Epithelial cell of prostate (primary cell): ENCODE measurements at regions not wholly inside any gene's neighbourhood (a gene's known extent, or its start where the extent isn't known, plus 50 kb on each side); places are given as distances from the start of the nearest gene placed in this dataset.
"Not testable (repeated sequence)": the region's sequence is repeated elsewhere in the genome, so short reads cannot be mapped to it uniquely, and the experiment has no call there.

Experiments
- DNase-seq: peaks from one replicate; pipeline ENCODE4 v3.0.0-alpha.2; 2011; ENCODE audit warnings: low read depth, low spot score
- H3K27ac ChIP-seq: fragments of 450-650 bp; 2 replicates; pipeline ENCODE4 v1.5.1; 2017; ENCODE audit warnings: mild to moderate bottlenecking

DNA sequence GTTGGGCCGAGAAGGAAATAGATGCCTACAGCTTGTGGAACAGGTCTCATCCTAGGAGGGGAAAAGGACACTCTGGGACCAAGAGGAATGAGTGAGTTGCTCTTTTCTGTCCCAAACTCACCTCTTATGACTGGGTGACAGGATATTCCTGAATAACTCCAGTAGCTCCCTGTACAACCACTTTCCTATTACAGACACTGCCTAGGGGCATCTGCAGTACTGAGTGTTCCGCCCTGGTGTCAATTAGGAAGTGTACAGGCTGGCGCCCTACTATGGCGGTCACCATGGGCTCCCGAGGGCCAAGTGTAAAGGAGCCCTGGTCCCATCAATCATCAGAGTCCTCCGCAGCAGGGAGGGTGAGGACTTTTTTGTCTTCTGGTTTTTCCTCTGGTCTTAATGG, 343.4 kb upstream of the USP9Y start:
- DNase-seq = no peak
- no peak overlapping the region for H3K27ac ChIP-seq

DNA sequence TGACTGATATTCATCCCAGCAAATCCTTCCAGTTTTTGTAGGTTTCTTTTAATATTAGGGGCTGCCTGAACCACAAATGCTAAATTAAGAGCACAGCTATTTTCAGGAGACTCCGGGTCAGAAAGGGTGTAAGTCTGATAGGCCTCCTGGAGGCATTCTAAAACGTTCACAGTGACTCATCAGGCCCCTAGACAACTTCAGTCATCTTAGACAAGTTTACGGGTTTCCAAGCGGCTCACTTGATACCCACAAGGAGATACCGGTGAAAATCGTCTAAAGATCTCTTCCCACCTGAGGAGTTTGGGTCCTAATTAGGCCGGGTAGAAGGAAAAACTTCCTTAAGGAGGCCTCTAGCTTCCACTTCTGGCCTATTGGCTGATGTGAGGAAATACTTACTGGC, 342.7 kb upstream of the USP9Y start:
- no peak overlapping the region for H3K27ac ChIP-seq
- no peak for DNase-seq

GRCh38 chrY:12359867-12360266, 341.2 kb upstream of the USP9Y start:
- DNase-seq = no peak
- H3K27ac ChIP-seq = no peak overlapping the region

DNA sequence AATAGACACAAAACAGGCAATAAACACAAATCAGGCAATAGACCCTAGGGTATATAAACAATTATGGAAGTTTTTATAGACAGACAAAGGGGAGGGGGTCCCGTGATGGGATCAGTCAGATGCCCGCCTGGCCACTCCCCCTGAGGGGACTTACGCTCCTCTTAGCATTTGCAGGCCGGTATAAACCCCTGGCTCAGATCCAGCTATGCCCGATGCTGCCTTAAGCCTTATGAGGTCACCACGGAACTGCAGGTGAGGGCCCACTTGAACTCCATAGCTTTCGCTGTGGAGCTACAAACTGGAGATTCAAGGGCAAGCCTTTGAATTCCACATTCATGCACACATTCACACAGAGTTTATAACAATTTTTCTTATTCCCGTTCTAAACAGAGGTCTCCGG, 340.5 kb upstream of the USP9Y start:
- H3K27ac ChIP-seq = no peak overlapping the region

DNA sequence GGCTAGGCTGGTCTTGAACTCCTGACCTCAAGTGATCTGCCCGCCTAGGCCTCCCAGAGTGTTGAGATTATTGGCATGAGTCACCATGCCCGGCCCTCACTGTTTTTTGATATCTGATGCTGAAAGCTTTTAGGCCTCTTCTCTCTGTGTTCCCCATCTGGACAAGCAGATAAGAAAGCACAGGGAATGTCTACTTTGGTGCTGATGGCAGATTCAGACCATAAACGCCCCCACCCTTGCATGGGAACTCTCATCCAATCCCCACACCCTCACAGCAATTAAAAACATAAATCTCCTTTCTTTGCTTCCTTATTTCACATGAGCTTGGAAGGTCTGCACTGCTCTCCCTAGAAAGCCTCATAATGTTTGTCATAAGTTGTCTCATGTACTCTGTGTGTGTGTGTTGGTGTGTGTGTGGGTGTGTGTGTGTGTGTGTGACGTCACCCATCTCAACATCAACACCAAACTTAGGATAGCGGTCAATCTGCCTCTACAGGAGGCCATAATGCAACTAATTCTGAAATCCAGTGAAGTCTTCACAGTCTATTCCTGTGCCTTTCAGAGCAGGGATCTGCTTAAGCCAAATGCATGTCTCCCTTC, 335.6 kb upstream of the USP9Y start:
- H3K27ac ChIP-seq = no peak overlapping the region
- no peak for DNase-seq

More for the DNA sequence above, 340.5 kb upstream of the USP9Y start:
- DNase-seq = no peak

- not testable (repeated sequence) for H3K27ac ChIP-seq, DNase-seq
Observed at GRCh38 chrY:12374588-12374987, 326.4 kb upstream of the USP9Y start.

DNA sequence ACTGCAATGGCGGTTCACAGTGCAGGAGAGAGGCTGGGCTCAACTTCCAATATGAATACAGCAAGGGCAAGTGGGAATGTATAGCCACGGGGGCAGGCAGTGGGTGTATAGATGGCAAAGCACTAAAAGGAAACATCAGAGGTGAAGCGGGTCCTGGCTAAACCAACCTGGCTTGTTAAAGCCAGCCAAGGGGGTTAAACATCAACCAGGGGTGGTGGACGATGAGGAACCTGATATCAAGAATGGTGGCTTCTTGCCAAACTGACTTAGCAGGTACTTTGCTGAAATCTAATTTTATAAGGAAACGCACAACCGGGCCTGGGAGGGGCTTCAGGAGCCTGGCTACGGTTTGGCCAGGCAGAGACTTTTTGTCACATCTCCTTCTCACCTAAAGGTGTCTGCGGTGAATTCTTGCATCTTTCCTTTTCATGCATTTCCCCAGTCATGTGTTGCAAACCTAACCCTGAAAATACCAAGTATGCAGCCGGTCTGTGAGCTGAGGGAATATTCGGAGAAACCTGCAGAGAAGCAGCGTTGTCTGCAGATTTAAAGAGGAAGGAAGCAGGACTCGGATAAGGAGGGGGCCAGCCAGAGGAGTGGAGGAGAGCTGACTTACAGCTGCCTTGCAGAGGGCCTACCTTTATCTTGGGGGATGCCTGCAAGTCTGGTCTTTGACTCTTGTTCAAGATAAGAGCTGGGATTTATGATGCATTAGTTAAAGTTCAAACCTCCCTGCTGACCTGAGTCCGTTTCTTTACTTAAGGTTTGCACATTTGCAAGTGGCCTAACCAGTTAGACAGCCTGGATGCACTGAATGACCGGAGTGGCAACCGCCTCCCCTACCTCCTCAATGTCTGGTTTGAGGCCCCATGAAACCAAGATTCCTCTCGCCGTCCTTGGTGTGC, 309.1 kb upstream of the USP9Y start:
- H3K27ac ChIP-seq, DNase-seq: not testable (repeated sequence)

- no peak for DNase-seq
- no peak overlapping the region for H3K27ac ChIP-seq
Observed at GRCh38 chrY:12393190-12393589, 307.8 kb upstream of the USP9Y start.

GRCh38 chrY:12395381-12396120, 305.5 kb upstream of the USP9Y start:
- DNase-seq = not testable (repeated sequence)
- peak overlapping the region; percentile 14 for H3K27ac ChIP-seq

DNA sequence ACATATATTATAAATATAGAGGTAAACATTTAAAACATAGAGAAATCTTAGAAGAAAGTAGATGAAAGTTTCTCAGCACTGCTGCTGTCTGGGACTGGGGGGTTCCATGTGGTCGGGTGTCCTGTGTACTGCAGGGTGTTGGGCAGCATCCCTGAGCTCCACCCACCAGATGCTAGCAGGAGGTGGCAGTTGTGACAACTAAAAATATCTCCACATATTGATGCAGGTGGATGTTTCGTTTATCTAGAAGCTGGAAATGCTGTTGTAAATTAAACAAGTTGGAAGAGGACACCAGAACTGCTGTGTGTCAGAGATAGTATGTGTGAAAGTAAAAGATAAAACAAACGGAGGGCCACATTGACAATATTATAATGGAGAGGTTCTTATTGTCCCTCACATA, 297.1 kb upstream of the USP9Y start:
- DNase-seq = no peak
- H3K27ac ChIP-seq = no peak overlapping the region

GRCh38 chrY:12408236-12408635, 292.8 kb upstream of the USP9Y start:
- DNase-seq = no peak
- H3K27ac ChIP-seq = no peak overlapping the region

GRCh38 chrY:12410696-12411095, 290.3 kb upstream of the USP9Y start:
- DNase-seq = no peak
- peak overlapping the region; percentile 60 for H3K27ac ChIP-seq

DNA sequence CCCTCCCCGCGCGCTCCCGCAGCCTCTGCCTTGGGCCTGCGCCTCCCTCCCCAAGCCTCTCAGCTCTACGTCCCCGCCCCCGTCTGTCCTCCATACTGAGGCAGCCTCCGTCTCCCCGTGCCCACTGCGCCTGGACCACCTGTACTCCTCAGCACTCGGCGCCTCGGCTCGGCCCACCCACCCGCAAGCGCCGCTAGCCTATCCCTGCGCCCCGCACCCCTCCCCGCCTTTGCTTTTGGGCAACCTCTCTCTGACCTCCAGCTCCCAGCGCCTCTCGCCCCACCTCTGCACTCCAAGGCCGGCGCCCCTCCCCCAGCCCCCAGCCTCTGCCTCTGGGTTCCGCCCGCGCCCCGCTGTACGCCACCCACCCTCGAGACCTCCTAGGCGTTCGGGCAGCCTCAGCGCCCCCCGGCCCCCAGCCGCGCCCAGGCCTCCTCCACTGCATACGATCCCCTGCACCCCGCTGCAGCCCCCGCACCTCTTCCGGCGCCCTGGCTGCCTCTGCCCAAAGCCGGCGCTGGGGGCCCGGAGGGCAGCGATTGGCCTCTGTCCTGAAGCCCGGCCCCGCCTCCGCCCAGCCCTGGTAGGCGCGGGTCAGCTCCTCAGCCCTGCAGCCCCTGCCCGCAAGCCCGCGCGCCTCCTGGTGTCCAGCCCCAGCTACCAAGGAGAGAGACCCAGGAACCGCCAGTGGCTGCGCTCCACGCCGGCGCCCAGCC, 279.8 kb upstream of the USP9Y start:
- no peak overlapping the region for H3K27ac ChIP-seq
- no peak for DNase-seq

GRCh38 chrY:12421788-12422124, 279.3 kb upstream of the USP9Y start:
- no peak overlapping the region for H3K27ac ChIP-seq
- DNase-seq = no peak

DNA sequence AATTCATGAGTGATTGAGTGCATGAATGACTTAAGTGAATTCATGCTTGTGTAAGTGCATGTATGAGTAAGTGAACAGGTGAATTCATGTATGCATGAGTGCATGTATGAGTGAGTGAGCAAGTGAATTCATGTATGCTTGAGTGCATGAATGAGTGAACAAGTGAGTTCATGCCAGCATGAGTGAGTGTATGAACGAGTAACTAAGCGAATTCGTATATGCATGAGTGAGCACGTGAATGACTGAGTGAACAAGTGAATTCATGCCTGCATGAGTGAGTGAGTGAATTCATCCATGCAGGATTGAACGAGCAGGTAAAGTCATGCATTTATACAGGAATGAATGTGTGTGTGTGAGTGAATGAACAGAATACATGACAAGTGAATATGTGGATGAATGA, 278.5 kb upstream of the USP9Y start:
- H3K27ac ChIP-seq = no peak overlapping the region
- peak; percentile 16 for DNase-seq

GRCh38 chrY:12423416-12424252, 277.4 kb upstream of the USP9Y start:
- no peak for DNase-seq
- H3K27ac ChIP-seq = no peak overlapping the region

DNA sequence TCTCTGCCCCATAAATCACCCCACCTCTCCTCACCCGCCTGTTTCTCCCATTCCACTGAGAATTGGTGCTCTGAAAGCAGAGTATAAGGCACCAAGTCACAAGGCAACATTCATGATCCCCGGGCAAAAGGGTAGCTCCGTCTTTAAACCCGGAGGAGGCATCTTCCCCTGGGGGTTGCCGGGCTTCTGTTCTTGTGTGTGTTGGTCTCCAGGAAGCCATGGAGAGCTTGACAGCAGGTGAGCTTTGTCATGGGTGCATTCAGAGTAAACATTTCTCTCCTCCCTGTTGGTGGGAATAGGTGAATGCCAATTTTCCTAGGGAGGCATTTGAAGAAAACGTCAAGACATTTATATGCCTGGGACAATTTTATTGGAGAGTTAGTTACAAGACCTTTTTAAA, 275.5 kb upstream of the USP9Y start:
- no peak for DNase-seq
- no peak overlapping the region for H3K27ac ChIP-seq

GRCh38 chrY:12427361-12427760, 273.7 kb upstream of the USP9Y start:
- no peak for DNase-seq
- peak overlapping the region; percentile 40 for H3K27ac ChIP-seq

DNA sequence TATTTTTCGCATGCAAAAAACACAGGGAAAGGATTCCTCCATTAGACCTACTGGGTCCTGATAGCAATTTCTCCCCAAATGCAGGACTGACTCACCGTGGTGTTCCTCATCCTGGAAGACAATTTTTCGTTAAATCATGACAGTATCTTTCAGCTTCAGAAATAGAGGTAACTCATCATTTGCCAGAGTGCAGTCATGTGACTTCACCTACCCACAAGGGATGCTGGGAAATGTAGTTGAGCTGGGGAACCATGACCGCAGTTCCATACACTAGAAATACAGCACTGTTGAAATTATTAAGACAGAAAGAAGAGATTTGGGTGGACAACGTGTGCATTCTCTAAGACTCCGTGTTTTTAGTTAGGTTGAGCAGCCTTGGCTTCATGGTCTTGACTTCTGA, 269.5 kb upstream of the USP9Y start:
- H3K27ac ChIP-seq = no peak overlapping the region
- DNase-seq = no peak

- not testable (repeated sequence) for DNase-seq
- peak overlapping the region; percentile 13 for H3K27ac ChIP-seq
Observed at GRCh38 chrY:12438823-12439222, 262.2 kb upstream of the USP9Y start.
